SU-DHL-6 (cell line): ENCODE measurements at regions not wholly inside any gene's neighbourhood (a gene's known extent, or its start where the extent isn't known, plus 50 kb on each side); places are given as distances from the start of the nearest gene placed in this dataset.

Source experiments
- H2AFZ ChIP-seq: fragments of 200-600 bp; sonication (generic); 2 replicates; pipeline ENCODE4 v1.6.1; 2014; ENCODE audit warnings: low read depth, mild to moderate bottlenecking, moderate library complexity, mixed read lengths, antibody characterized with exemption, low read length; ENCODE audit not compliant: severe bottlenecking
- H3F3A ChIP-seq: fragments of 200-600 bp; shearing (Covaris generic); 2 replicates; pipeline ENCODE4 v1.6.0; 2016; ENCODE audit warnings: antibody characterized with exemption, mild to moderate bottlenecking; ENCODE audit not compliant: insufficient read depth
- H3K27ac ChIP-seq: fragments of 200-600 bp; sonication (generic); 2 replicates; pipeline ENCODE4 v1.5.1; 2016; ENCODE audit warnings: low read depth, mild to moderate bottlenecking, low read length, moderate library complexity, mixed read lengths
- H3K27me3 ChIP-seq: fragments of 200-600 bp; sonication (generic), shearing (Covaris generic); 2 replicates; pipeline ENCODE4 v1.6.0; 2014; ENCODE audit warnings: mild to moderate bottlenecking, low read length
- H3K36me3 ChIP-seq: fragments of 200-600 bp; sonication (generic); 2 replicates; pipeline ENCODE4 v1.6.1; 2014; ENCODE audit warnings: mild to moderate bottlenecking, low read length, mixed read lengths
- H3K4me2 ChIP-seq: fragments of 300-600, 200-600 bp; shearing (Covaris generic), sonication (generic); 2 replicates; pipeline ENCODE4 v1.6.0; 2014; ENCODE audit warnings: low read length, low read depth, mild to moderate bottlenecking; ENCODE audit not compliant: poor library complexity, severe bottlenecking
- H3K4me3 ChIP-seq: fragments of 200-600 bp; sonication (generic); 2 replicates; pipeline ENCODE4 v1.5.1; 2014; ENCODE audit warnings: antibody characterized with exemption, low read length, mild to moderate bottlenecking, mixed read lengths; ENCODE audit not compliant: insufficient read depth, poor library complexity, severe bottlenecking
- H3K79me2 ChIP-seq: fragments of 200-600 bp; sonication (generic); 2 replicates; pipeline ENCODE4 v1.6.1; 2014; ENCODE audit warnings: mild to moderate bottlenecking, low read length, moderate library complexity; ENCODE audit not compliant: insufficient read depth
- H3K9ac ChIP-seq: fragments of 200-600 bp; sonication (generic); 2 replicates; pipeline ENCODE4 v1.7.0; 2014; ENCODE audit warnings: mild to moderate bottlenecking, low read length
- H3K9me2 ChIP-seq: fragments of 200-600 bp; sonication (generic); replicated peaks from 2 replicates; pipeline ENCODE4 v1.6.1; 2014; ENCODE audit warnings: low read length; ENCODE audit not compliant: insufficient read depth
- H3K9me3 ChIP-seq: fragments of 200-600 bp; sonication (generic); 2 replicates; pipeline ENCODE4 v1.6.1; 2014; ENCODE audit warnings: low read length, mixed read lengths; ENCODE audit not compliant: insufficient read depth
- H4K20me1 ChIP-seq: fragments of 200-600 bp; sonication (generic); 2 replicates; pipeline ENCODE4 v1.6.1; 2014; ENCODE audit warnings: low read depth, mild to moderate bottlenecking, antibody characterized with exemption, low read length, moderate library complexity, mixed read lengths
- CTCF ChIP-seq: fragments of 200-600 bp; sonication (generic); IDR thresholded peaks from one replicate; pipeline ENCODE4 v1.5.1; 2017; ENCODE audit warnings: antibody characterized with exemption, mild to moderate bottlenecking, low read length, moderate library complexity; ENCODE audit not compliant: insufficient read depth, poor library complexity, severe bottlenecking
- EZH2phosphoT487 ChIP-seq: fragments of 200-600 bp; sonication (generic), shearing (Covaris generic); conservative IDR thresholded peaks from 2 replicates; pipeline ENCODE4 v1.6.1; 2018; ENCODE audit warnings: mild to moderate bottlenecking, antibody characterized with exemption, low read length, moderate library complexity, mixed read lengths

GRCh38 chr18:45207328-45207727 is 407.9 kb upstream of the SLC14A2 start:
- H3K9ac ChIP-seq: no peak overlapping the region
- TF ChIP-seq EZH2phosphoT487: no peak
- TF ChIP-seq CTCF: no peak
- no peak overlapping the region for H3K4me3 ChIP-seq

GRCh38 chr18:45208164-45208563 is 407.1 kb upstream of the SLC14A2 start:
- Histone ChIP-seq H3K9me3 (no peaks in the 10 kb centered on the region), H3F3A (no peaks in the 10 kb centered on the region), H3K9me2 (no peaks in the 10 kb centered on the region), H3K36me3 (no peaks in the 10 kb centered on the region), H3K9ac (no peak overlapping the region), H3K4me3 (no peak overlapping the region), H3K27ac (no peak overlapping the region), H2AFZ (no peak overlapping the region), H4K20me1 (no peaks in the 10 kb centered on the region), H3K27me3 (no peaks in the 10 kb centered on the region), H3K4me2 (no peak overlapping the region), H3K79me2 (no peaks in the 10 kb centered on the region)
- TF ChIP-seq CTCF (no peak), EZH2phosphoT487 (no peak)

More at GRCh38 chr18:45207328-45207727, 407.9 kb upstream of the SLC14A2 start:
- Histone ChIP-seq H3F3A (no peaks in the 10 kb centered on the region), H4K20me1 (no peaks in the 10 kb centered on the region), H2AFZ (no peak overlapping the region), H3K36me3 (no peaks in the 10 kb centered on the region), H3K9me3 (no peaks in the 10 kb centered on the region), H3K9me2 (no peaks in the 10 kb centered on the region), H3K79me2 (no peaks in the 10 kb centered on the region), H3K4me2 (no peak overlapping the region), H3K27me3 (no peaks in the 10 kb centered on the region), H3K27ac (no peak overlapping the region)

DNA sequence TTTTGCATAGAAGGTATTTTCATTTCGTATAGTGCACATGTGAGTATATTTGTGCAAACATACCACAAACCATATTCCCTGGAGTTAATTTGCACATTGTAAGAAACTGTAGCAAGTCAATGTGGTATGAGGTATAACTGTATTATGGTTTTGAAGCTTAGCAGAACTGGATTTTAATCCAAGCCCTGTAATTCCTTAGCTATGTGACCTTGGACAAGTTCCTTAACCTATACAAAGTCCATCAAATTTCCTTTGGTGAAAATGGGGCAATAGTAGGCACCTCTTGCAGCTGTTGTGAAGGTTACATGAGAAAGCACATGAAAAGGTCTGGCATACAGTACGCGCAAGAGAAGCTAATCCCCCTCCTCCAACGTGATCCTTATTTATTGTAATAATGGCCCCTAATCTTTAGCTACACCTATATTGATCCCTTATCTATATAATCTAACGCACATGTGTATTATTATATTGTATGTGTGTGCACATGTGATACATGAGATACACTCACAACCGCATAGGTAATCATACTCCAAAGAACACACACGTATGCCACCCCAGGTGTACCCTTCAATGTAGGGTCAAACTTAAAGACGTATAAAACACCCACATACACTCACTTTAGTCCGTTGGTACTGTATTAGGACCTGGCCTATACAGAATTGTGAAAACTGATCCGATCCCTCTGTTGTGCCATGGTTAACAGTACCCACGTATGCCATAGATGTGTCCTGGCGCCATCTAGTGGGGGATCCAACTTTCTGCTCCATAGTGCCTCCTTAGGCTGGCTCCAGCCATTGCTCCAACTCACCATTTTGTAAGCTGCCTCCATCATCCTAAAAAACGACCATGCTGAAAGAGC is 402.9 kb upstream of the SLC14A2 start:
- H3K27me3 ChIP-seq: no peaks in the 10 kb centered on the region
- H3F3A ChIP-seq: no peaks in the 10 kb centered on the region
- no peaks in the 10 kb centered on the region for H3K79me2 ChIP-seq
- H2AFZ ChIP-seq: peak overlapping the region; percentile 35
- H3K9ac ChIP-seq: peak overlapping the region; percentile 7; the same call in 1 of the 2 replicates
- no peaks in the 10 kb centered on the region for H3K9me3 ChIP-seq
- TF ChIP-seq EZH2phosphoT487: no peak
- TF ChIP-seq CTCF: peak; percentile 99
- H3K9me2 ChIP-seq: no peaks in the 10 kb centered on the region
- H3K4me2 ChIP-seq: no peak overlapping the region
- H3K27ac ChIP-seq: no peak overlapping the region
- no peaks in the 10 kb centered on the region for H4K20me1 ChIP-seq
- no peaks in the 10 kb centered on the region for H3K36me3 ChIP-seq
- no peak overlapping the region for H3K4me3 ChIP-seq
